Glomerular endothelial cell (primary cell): ENCODE measurements at regions not wholly inside any gene's neighbourhood (a gene's known extent, or its start where the extent isn't known, plus 50 kb on each side); places are given as distances from the start of the nearest gene placed in this dataset.

Experiments used
- DNase-seq: peaks from one replicate; pipeline ENCODE4 v3.0.0-alpha.2; 2011; ENCODE audit warnings: low read depth, low spot score; ENCODE audit errors: extremely low read depth

DNA sequence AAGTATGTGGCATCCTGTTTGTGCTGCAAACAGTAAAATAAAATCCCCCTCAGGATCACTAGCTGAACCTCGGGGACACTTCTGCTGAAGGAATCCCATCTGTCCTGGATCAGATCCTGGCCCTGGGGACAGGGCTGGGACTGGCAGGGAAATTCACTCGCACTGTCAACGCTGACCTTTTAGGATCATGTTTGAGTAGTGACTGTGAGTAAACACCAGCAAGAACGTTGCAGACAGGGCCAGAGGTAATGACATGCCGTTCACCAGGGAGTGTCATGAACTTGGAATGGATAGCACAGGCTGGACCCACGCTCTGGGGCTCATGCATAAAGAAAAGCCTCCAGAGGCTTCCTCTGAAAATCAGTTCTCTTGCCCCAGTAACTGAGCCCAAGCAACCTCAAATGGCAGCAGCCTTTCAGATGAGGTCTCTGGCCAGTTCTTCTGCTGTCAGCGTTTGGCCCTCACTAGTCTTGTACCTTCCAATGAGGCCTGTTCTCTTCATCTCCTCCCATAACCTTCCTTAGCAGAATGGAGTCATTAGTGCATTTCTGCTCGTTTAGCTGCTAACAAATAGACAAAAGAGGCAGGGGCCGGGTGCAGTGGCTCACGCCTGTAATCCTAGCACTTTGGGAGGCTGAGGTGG is 51.0 kb upstream of the BARX2 start:
- DNase-seq: no peak

DNA sequence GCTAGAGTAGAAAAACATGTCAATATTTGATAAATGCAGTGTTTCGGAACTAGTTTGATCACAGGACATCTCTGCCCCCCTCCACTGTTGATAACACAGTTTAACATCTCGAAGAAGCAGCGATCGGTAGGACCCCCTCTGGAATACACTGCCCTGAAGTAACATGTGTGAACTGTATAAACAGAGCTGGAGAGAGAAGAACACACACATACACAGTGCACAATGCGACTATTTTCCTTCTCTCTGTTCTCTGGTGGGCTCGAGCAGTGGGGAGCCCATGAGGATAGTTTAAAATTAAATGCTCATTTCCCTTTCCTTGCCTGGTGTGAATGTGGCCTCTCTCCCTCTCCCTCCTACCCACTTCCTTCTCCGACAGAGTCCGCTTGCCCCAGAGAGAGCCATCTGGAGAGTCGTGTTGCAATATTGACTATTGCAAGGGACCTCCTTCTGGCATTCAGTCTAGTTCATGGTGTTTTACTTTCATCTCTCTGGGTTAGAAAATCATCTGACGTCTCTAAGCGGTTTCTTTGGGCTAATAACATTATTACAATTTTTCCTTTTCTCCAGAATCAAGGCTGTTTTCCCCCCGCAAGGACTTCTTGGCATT is 51.6 kb upstream of the BARX2 start:
- no peak for DNase-seq

DNA sequence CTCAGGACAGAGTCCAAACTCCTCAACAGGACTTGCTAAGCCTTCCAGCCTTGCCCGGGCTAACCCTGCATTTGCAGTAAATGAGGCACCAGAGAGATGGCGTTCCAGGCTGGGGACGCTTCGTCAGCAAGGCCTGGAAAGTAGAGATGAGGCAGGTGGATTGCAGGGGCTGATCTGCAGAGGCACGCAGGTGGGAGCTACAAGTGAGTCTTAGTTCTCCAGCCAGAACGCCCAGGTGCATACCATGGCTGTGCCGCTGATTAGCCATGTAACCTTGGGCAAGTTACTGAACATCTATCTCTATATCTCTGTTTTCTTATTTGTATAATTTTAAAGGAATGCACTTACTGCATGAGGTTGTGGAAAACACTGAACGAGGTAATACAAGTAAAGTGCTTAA is 52.7 kb upstream of the BARX2 start:
- no peak for DNase-seq

DNA sequence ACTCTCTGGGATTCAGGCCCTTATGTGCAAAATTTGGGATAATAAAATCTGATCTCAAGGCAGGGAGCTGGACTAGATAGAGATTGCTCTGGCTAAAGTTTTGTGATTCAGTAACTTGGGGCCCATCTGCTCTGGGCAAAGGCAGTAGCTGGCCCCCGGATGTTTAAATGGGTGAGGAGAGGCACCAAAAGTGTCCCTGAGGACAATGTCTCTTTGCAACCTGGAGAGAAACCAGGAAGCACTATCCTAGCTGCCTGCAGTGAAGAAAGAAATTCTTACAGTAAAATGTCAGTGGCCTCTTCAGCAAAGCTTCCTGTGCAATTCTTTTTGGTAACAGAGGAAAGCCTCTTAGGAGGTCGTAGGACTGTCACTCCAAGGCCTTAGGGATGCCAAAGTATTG is 54.6 kb upstream of the BARX2 start:
- DNase-seq: no peak

DNA sequence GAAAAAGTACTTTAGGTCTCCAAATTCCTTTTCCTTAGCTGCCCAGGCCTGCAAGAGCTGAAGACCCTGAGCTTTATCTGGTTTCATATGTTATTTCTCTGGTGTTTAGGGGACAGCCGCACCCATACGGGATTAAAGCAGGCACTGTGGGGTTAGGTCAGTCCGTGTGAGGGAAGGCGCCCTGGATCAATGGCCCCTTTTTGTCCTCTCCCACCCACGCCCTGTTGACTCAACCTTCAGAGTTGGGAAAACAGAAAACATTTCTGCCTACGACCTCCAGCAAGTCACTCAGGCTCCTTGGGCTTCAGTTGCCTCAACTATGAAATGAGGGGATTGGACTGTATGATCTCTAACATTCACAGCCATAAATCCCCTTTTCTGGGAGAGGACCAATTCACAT is 55.2 kb upstream of the BARX2 start:
- DNase-seq: no peak

DNA sequence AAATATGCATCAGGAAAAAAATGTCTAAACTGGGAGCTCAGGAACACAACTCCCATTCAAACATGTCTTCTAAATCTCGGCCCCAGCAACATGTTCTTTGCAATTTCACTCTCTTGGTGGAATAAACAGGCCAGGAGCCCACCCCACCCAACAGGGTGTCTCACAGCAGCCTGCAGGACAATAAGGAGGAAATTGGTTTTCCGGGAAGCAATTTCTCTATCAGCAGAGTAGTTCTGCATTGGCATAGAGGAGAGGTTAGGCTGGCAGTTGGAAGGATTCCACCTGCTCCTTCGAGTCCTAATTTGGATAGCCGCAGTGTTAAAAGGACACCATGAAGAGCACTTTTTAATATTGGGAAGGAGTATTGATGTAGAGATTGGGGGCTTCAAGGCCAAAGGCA is 55.9 kb upstream of the BARX2 start:
- DNase-seq: no peak

DNA sequence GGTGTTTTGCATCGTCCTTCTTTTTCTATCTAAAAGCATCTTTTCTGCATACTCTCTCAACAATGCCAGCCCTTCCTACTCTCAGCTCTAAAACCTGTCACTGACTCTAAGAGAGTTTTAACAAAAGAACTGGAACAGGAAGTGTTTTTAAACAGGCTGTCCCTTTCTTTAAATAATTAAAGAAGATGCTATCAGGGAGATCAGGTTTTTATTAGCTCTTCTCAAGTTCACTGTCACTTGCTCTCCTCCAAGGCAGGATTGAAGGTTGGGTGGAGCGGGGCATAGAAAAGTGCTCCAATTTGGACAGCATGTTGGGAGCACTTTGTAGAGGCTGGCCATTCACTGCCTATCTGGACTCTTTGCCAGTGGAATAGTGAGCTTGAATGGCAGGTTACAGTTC is 56.4 kb upstream of the BARX2 start:
- DNase-seq: no peak

DNA sequence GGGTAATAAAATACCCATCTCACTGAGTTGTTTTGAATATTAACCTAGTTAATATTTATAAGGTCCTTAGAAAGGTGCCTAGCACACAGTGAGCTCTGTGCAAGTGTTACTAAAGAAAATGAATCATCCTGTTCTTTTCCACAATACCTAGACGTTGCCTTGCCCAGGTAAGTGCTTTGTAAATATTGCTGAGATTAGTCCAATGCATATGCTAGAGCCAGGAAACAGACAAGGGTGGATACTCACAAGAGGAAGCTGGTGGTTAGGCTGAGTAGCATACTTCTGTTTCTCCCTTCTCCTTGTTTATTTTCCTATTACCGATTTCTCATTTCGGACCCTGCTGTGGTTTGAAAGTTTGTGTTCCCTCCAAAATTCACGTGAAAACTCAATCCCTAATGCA is 58.1 kb upstream of the BARX2 start:
- DNase-seq: no peak

DNA sequence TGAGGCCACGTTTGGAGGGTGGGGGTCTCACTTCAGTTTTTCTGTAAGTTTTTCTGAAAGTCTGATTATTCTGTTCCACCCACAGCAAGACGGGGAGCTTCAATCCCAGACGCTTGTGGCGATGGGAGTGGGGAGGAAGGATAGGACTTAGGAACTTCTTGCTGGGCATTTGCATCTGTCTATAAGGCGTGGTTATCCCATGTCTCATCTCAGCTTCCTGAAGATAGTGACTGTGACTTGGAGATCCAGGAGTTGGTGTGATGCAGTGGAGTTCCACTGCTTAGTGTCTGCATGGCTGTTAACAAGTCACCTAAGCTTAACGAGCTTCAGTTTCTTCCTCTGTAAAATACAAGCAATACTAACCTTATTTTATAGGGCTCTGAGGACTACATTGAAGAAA is 58.9 kb upstream of the BARX2 start:
- no peak for DNase-seq

DNA sequence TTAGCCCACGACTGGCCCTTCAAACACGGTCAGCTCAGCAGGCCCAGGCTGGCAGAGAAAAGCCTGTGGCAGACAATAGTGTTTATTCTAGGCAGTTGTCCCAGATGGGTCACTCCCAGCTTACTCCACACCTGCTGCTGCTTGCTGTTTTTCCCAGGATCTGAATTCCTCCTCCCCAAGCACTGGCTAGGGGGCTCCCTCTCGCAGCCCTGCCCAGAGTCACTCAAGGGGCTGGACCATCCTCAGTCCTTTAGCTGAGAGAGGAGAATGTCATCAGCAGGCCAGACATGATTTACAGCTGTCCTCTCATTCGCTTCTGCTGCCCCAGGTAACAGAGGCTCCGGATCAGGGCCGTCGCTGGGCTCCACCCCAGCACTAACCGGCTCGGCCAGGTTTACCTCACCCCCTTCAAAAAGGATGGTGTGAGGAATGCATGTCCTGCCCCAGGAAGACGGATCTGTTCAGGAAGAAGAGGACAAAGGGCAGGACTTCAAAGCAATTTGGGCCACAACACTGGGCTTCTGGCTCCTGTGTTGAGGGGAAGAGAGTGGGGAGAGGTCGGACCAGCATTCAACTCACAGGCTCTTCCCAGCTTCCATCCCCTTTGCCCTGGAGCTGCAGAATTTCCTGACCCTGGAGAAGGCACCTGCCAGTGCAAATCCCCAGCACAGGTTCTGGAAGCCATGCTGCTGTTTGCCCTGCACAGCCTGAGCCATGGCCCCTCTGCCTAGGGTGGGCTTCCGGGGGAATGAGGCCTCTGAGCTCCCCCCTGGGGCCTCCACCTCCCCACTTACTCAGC is 59.7 kb upstream of the BARX2 start:
- no peak for DNase-seq

DNA sequence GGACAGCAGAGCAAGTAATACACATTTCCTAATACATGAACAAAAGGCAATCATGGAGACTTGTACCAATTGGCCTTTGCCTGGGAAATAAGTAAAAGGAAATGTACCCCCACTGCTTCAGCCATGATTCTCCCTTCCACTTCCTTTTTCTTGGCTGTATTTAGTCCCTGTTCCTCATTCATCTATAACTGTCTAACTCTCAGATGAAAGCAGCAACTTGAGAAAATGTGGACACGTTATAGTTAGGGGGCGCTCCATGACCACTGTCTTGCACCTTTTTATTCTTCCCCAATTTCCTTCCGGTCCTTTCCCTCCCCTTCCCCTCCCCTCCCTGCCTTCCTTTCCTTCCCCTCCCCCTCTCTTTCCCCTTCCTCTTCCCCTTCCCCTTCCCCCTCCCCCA is 61.3 kb upstream of the BARX2 start:
- no peak for DNase-seq

DNA sequence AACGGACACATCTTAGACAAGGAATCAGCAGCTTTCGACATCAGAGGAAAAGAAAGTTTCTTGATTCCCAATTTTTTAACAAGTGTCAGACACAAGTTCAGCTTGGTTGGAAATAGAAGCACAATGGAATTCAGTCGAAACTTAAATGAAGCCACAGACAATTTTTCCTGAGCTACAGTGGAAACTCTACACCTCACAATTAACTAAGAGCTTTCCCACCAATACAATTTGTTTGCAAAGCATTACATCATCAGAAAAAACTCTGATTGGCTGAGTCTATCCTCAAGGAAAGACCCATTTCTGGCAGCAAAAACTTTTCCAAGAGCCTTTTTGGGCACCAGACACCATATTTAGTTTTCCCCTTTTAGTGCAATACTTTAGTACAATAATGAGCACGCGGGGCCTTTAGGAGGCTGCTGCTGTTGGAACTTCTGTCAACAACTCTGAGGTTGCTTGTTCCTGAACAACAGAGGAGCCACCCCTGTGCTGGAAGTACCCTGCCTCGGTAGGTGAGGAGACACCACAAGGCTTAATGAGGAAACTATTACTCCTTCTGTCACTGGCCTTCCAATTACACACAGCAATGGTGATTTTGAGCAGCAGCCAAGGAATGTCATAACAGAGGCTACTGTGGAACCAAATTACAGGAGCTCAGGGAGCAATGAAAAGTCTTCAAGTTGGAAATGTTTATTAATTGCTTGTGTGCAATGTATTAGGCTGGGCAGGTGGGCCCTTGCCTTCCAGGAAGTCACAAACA is 61.9 kb upstream of the BARX2 start:
- DNase-seq: no peak

DNA sequence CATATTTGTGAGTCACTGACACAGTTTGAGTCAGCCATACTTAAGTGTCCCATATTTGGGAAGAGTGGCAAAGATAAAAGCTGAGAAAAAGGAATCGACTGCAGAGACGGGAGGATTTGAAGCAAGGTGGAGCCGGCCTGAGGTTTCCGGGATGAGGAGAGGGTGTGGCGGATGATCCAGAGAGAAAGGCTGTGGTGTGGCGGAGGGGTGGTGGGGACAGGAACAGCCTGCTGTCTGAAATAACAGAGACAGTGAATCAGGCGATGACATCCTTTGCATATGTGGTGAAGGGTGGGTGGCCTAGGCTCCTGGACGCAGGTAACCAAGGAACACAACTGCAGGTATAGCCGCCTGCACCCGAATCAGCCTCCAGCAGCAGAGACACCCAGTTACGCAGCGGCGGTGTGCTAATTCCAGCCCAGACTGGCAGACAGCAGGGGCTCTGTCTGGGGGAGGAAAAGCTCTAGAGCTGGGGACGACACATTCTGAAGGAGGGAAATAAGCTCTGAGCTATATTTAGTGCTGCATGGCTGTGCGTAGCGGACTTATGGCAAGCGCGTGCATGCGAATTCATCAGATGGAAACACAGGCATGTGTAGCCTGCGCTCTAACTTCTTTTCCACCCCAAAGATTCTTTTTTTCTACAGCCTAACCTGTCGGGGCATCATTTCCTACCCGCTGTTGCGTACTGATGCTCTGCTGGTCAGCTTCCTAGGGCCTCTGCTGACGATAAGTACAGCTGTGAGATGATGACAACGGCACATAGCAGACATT is 62.7 kb upstream of the BARX2 start:
- no peak for DNase-seq

DNA sequence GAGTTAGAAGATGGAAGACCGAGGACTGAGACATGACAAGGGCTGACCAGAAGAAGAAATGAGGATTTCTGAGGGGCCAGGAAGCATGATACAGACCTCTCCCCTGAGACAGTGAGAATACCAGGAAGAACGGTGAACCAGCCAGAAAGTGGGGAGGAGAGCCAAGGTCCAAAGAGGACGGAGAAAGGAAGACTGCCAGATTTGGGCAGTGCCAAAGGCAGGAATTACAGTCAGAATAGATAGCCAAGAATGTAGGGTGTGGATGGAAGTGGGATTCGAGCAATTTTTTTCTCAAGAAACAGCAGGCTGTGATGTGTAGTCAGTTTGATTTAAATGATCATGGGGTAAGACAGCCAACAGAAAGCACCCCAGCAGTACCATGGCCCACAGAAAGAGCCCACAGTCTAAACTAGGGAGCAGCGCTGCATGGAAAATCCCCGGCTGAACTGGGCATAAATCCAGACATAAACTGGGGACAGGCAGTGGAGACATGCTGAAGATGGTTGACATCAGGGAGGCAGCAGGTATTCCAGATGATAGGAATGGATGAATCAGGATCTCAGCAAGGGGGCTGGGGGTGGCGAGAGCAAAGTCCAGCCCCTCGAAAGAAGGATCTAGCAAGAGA is 67.3 kb upstream of the BARX2 start:
- no peak for DNase-seq

DNA sequence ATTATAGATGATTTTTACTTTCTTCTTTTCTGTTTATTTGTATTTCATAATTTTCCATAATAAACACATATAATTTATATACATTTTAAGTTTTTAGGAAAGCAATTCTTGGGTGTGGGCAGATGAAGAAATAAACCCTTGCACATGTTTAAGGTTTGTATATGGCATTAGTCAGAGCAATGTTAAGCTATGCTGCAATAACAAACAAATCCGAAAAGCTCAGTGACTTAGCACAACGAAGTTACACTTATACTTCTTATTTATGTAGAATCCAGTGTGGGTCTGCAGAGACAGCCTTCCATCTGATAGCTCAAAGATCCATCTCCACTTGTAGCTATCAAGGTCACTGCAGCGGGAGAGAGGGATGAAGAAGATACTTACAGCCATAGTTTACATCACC is 68.5 kb upstream of the BARX2 start:
- DNase-seq: no peak

DNA sequence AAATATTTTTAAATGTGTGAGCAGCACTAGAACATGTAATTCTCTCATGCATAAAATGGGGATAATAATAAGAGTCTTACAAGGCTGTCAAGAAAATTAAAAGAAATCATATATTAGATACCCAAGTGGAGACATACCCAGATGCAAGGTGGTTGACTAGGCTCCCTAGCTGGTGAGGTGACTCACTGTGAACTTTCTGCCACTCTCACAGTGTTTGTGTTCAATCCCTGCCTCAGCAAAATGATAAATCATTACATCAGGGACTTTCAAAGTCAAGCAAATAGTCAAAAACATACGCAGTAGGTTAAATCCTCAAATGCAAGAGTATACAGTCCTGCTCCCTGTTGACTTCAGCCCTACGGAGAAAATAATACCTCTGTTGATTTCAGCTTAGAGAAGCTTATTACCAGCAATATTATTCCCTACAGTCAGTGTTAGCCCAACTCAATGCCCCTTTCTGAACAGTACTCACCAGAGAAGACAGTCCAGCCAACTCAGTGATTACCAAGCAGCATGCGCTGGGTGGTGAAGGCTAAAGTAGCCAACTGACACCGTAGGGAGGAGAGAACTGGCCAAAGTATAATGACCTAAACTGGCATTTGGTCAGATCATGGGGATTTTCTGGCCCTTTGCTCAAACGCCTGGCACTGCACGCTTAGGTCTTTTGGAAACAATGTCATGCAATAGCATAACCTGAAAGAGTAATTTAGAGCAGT is 73.1 kb upstream of the BARX2 start:
- DNase-seq: no peak

DNA sequence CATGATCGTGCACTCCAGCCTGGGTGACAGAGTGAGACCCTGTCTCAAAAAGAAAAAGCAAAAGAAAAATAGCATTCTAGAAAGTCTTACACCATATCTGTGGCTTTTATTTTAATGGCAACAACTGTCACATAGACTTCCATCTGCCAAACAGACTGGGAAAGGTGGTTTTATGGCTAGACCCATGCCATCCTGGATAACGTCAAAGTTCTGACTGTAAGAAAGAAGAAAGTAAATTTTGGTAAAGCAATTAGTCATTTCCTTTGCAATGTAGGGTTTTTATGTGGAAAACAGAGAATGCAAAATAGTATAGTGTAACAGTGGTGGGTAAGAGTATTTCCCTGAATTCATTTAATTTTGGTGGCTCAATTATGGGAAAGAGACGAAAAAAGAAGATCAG is 75.5 kb upstream of the BARX2 start:
- no peak for DNase-seq

DNA sequence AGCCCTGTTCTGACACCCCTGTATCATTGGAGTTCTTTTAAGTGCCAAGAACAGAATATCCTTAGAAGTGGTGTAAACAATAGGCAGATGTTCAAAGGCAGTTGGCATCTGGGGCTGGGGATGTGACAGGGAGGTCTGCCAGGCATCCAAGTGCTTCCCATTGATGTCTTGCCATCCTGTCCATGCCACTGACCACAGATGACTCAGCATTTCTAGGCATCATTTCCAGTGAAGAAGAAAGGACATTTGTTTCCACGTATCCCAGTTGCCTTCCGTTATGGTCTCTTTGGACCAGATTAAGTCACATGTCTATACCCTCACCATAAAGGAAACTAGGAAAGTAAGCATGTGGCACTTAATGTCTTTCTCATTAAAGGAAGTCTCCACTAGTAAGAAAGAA is 76.7 kb upstream of the BARX2 start:
- no peak for DNase-seq

DNA sequence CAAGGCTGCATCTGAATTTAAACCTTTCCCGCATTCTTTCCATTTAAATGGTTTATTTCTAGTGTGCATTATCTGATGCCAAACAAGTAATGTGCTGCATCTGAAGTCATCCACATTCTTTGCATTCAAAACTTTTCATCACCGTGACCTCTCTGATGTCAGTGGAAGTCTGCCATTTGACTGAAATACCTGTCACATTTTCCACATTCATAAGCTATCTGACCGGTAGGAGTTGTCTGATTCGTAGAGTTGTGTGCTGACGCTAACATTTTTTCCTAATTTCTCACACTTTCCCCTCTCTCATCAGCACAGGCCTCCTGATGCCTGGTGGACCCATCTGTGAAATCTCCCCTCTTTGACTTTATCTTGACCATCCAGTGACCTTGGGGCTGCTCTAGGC is 79.9 kb upstream of the BARX2 start:
- no peak for DNase-seq

DNA sequence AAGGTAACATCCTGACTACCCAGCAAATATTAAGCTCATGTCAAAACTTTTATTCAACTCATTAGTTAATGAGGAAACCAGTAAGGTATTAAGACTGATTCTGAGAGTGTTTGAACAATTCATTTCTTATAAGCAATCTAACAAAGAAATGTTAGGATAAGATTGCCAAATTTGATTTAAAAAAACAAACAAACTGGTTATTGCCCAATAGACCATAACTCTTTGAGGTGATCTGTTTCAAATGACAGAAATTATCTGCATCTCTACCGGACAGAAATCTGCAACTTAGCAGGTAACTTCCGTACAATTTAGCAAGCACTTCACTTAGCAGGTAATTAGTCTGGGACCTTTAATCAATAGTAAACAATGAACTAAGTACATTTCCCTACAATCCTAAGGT is 82.9 kb upstream of the BARX2 start:
- DNase-seq: no peak
